ENCODE measurements at regions not wholly inside any gene's neighbourhood (a gene's known extent, or its start where the extent isn't known, plus 50 kb on each side); places are given as distances from the start of the nearest gene placed in this dataset.

- Mint-ChIP-seq H3K4me1 (no peaks in the 10 kb centered on the region), H3K27ac (no peak overlapping the region), H3K27me3 (no peaks in the 10 kb centered on the region), H3K4me3 (no peak overlapping the region), H3K9me3 (peaks cover 0 to 17% (median 5%) of the 10 kb centered on the region in 7 donors), H3K36me3 (no peaks in the 10 kb centered on the region)
- Histone ChIP-seq H3K27me3 (ENCODE audit: control insufficient read depth, insufficient read depth, low read length) (no peaks in the 10 kb centered on the region), H3K4me1 (ENCODE audit: control insufficient read depth, insufficient read depth, low read length, poor library complexity, severe bottlenecking) (no peaks in the 10 kb centered on the region), H3K36me3 (ENCODE audit: control insufficient read depth, insufficient read depth, low read length) (no peaks in the 10 kb centered on the region), H3K27ac (ENCODE audit: insufficient read depth, low read length, poor library complexity, severe bottlenecking) (no peak overlapping the region), H3K9me3 (ENCODE audit: control insufficient read depth in 2 of 2, low read length in 2 of 2) (peaks cover 0 to 4% of the 10 kb centered on the region in 2 experiments), H3K4me3 (ENCODE audit: low read depth, low read length) (no peak overlapping the region)
- no peak for ATAC-seq (ENCODE audit: low read depth in 2 of 2)
- DNase-seq, result no peak
These were observed 2296.6 kb upstream of the AGA start for GRCh38 chr4:179738822-179739221.

- no peak for ATAC-seq (ENCODE audit: low read depth in 2 of 2)
- no peak for DNase-seq
- Histone ChIP-seq H3K27ac (ENCODE audit: insufficient read depth, low read length, poor library complexity, severe bottlenecking) (no peak overlapping the region), H3K9me3 (ENCODE audit: control insufficient read depth in 2 of 2, low read length in 2 of 2) (peaks cover 4% of the 10 kb centered on the region in 2 experiments), H3K4me3 (ENCODE audit: low read depth, low read length) (no peak overlapping the region), H3K4me1 (ENCODE audit: control insufficient read depth, insufficient read depth, low read length, poor library complexity, severe bottlenecking) (no peaks in the 10 kb centered on the region), H3K36me3 (ENCODE audit: control insufficient read depth, insufficient read depth, low read length) (no peaks in the 10 kb centered on the region), H3K27me3 (ENCODE audit: control insufficient read depth, insufficient read depth, low read length) (no peaks in the 10 kb centered on the region)
- Mint-ChIP-seq H3K27ac (no peak overlapping the region), H3K4me3 (no peak overlapping the region), H3K9me3 (peaks cover 5 to 18% (median 5%) of the 10 kb centered on the region in 7 donors), H3K27me3 (no peaks in the 10 kb centered on the region), H3K36me3 (no peaks in the 10 kb centered on the region), H3K4me1 (no peaks in the 10 kb centered on the region)
These were observed 2305.1 kb upstream of the AGA start for GRCh38 chr4:179747218-179747910.

GRCh38 chr4:179748837-179749236 is 2306.6 kb upstream of the AGA start:
- H3K9me3 ChIP-seq (ENCODE audit: control insufficient read depth in 2 of 2, low read length in 2 of 2), result peaks cover 4% of the 10 kb centered on the region in 2 experiments
- H3K27me3 Mint-ChIP-seq, result no peaks in the 10 kb centered on the region

GRCh38 chr4:179750374-179750773 is 2308.1 kb upstream of the AGA start:
- no peak overlapping the region for H3K4me3 Mint-ChIP-seq
- H3K36me3 Mint-ChIP-seq, result no peaks in the 10 kb centered on the region
- no peak overlapping the region for H3K27ac Mint-ChIP-seq
- no peak for DNase-seq
- no peak overlapping the region for H3K4me3 ChIP-seq (ENCODE audit: low read depth, low read length)
- no peak overlapping the region for H3K27ac ChIP-seq (ENCODE audit: insufficient read depth, low read length, poor library complexity, severe bottlenecking)
- H3K27me3 Mint-ChIP-seq, result no peaks in the 10 kb centered on the region
- H3K4me1 Mint-ChIP-seq, result no peaks in the 10 kb centered on the region
- H3K9me3 Mint-ChIP-seq, result peaks cover 2 to 18% (median 7%) of the 10 kb centered on the region in 7 donors
- H3K36me3 ChIP-seq (ENCODE audit: control insufficient read depth, insufficient read depth, low read length), result no peaks in the 10 kb centered on the region
- peaks cover 4% of the 10 kb centered on the region in 2 experiments for H3K9me3 ChIP-seq (ENCODE audit: control insufficient read depth in 2 of 2, low read length in 2 of 2)
- H3K4me1 ChIP-seq (ENCODE audit: control insufficient read depth, insufficient read depth, low read length, poor library complexity, severe bottlenecking), result no peaks in the 10 kb centered on the region
- ATAC-seq (ENCODE audit: low read depth in 2 of 2), result no peak
- no peaks in the 10 kb centered on the region for H3K27me3 ChIP-seq (ENCODE audit: control insufficient read depth, insufficient read depth, low read length)

More at GRCh38 chr4:179748837-179749236, 2306.6 kb upstream of the AGA start:
- Mint-ChIP-seq H3K36me3 (no peaks in the 10 kb centered on the region), H3K27ac (no peak overlapping the region), H3K9me3 (peaks cover 5 to 18% (median 7%) of the 10 kb centered on the region in 7 donors), H3K4me1 (no peaks in the 10 kb centered on the region), H3K4me3 (no peak overlapping the region)
- no peaks in the 10 kb centered on the region for H3K36me3 ChIP-seq (ENCODE audit: control insufficient read depth, insufficient read depth, low read length)
- no peaks in the 10 kb centered on the region for H3K4me1 ChIP-seq (ENCODE audit: control insufficient read depth, insufficient read depth, low read length, poor library complexity, severe bottlenecking)
- no peak overlapping the region for H3K4me3 ChIP-seq (ENCODE audit: low read depth, low read length)
- ATAC-seq (ENCODE audit: low read depth in 2 of 2) (no peak), DNase-seq (no peak)
- no peaks in the 10 kb centered on the region for H3K27me3 ChIP-seq (ENCODE audit: control insufficient read depth, insufficient read depth, low read length)
- no peak overlapping the region for H3K27ac ChIP-seq (ENCODE audit: insufficient read depth, low read length, poor library complexity, severe bottlenecking)

- Mint-ChIP-seq H3K9me3 (peaks cover 0 to 14% (median 5%) of the 10 kb centered on the region in 7 donors), H3K27ac (no peak overlapping the region), H3K27me3 (no peaks in the 10 kb centered on the region), H3K4me3 (no peak overlapping the region), H3K36me3 (no peaks in the 10 kb centered on the region), H3K4me1 (no peaks in the 10 kb centered on the region)
- Histone ChIP-seq H3K27me3 (ENCODE audit: control insufficient read depth, insufficient read depth, low read length) (no peaks in the 10 kb centered on the region), H3K36me3 (ENCODE audit: control insufficient read depth, insufficient read depth, low read length) (no peaks in the 10 kb centered on the region), H3K4me3 (ENCODE audit: low read depth, low read length) (no peak overlapping the region), H3K9me3 (ENCODE audit: control insufficient read depth in 2 of 2, low read length in 2 of 2) (peaks cover 4% of the 10 kb centered on the region in 2 experiments), H3K4me1 (ENCODE audit: control insufficient read depth, insufficient read depth, low read length, poor library complexity, severe bottlenecking) (no peaks in the 10 kb centered on the region), H3K27ac (ENCODE audit: insufficient read depth, low read length, poor library complexity, severe bottlenecking) (no peak overlapping the region)
- ATAC-seq (ENCODE audit: low read depth in 2 of 2) (no peak), DNase-seq (no peak)
These were observed 2309.4 kb upstream of the AGA start for GRCh38 chr4:179751669-179752068.

GRCh38 chr4:179755322-179755721 is 2313.1 kb upstream of the AGA start:
- peaks cover 0 to 3% of the 10 kb centered on the region in 2 experiments for H3K9me3 ChIP-seq (ENCODE audit: control insufficient read depth in 2 of 2, low read length in 2 of 2)
- Mint-ChIP-seq H3K4me3 (no peak overlapping the region), H3K27me3 (no peaks in the 10 kb centered on the region), H3K4me1 (no peaks in the 10 kb centered on the region), H3K9me3 (peaks cover 0 to 5% (median 0%) of the 10 kb centered on the region in 7 donors), H3K36me3 (no peaks in the 10 kb centered on the region), H3K27ac (no peak overlapping the region)
- H3K36me3 ChIP-seq (ENCODE audit: control insufficient read depth, insufficient read depth, low read length), result no peaks in the 10 kb centered on the region
- H3K27me3 ChIP-seq (ENCODE audit: control insufficient read depth, insufficient read depth, low read length), result no peaks in the 10 kb centered on the region
- H3K4me3 ChIP-seq (ENCODE audit: low read depth, low read length), result no peak overlapping the region
- DNase-seq (no peak), ATAC-seq (ENCODE audit: low read depth in 2 of 2) (no peak)
- no peak overlapping the region for H3K27ac ChIP-seq (ENCODE audit: insufficient read depth, low read length, poor library complexity, severe bottlenecking)
- no peaks in the 10 kb centered on the region for H3K4me1 ChIP-seq (ENCODE audit: control insufficient read depth, insufficient read depth, low read length, poor library complexity, severe bottlenecking)

- no peaks in the 10 kb centered on the region for H3K27me3 Mint-ChIP-seq
- no peak overlapping the region for H3K4me3 Mint-ChIP-seq
- Histone ChIP-seq H3K4me1 (ENCODE audit: control insufficient read depth, insufficient read depth, low read length, poor library complexity, severe bottlenecking) (no peaks in the 10 kb centered on the region), H3K9me3 (ENCODE audit: control insufficient read depth in 2 of 2, low read length in 2 of 2) (no peaks in the 10 kb centered on the region), H3K36me3 (ENCODE audit: control insufficient read depth, insufficient read depth, low read length) (no peaks in the 10 kb centered on the region), H3K4me3 (ENCODE audit: low read depth, low read length) (no peak overlapping the region), H3K27ac (ENCODE audit: insufficient read depth, low read length, poor library complexity, severe bottlenecking) (no peak overlapping the region), H3K27me3 (ENCODE audit: control insufficient read depth, insufficient read depth, low read length) (no peaks in the 10 kb centered on the region)
- peaks cover 0 to 7% (median 1%) of the 10 kb centered on the region in 7 donors for H3K9me3 Mint-ChIP-seq
- no peaks in the 10 kb centered on the region for H3K4me1 Mint-ChIP-seq
- no peak overlapping the region for H3K27ac Mint-ChIP-seq
- no peak for DNase-seq
- no peak for ATAC-seq (ENCODE audit: low read depth in 2 of 2)
- no peaks in the 10 kb centered on the region for H3K36me3 Mint-ChIP-seq
These were observed 2315.4 kb upstream of the AGA start for GRCh38 chr4:179757641-179758040.

GRCh38 chr4:179762840-179763239 is 2320.6 kb upstream of the AGA start:
- H3K4me1 ChIP-seq (ENCODE audit: control insufficient read depth, insufficient read depth, low read length, poor library complexity, severe bottlenecking), result no peaks in the 10 kb centered on the region
- H3K36me3 ChIP-seq (ENCODE audit: control insufficient read depth, insufficient read depth, low read length), result no peaks in the 10 kb centered on the region
- peaks cover 2 to 5% of the 10 kb centered on the region in 2 experiments for H3K9me3 ChIP-seq (ENCODE audit: control insufficient read depth in 2 of 2, low read length in 2 of 2)
- Mint-ChIP-seq H3K27me3 (no peaks in the 10 kb centered on the region), H3K9me3 (peaks cover 1 to 25% (median 10%) of the 10 kb centered on the region in 7 donors), H3K4me1 (no peaks in the 10 kb centered on the region), H3K4me3 (no peak overlapping the region), H3K36me3 (no peaks in the 10 kb centered on the region), H3K27ac (no peak overlapping the region)
- no peaks in the 10 kb centered on the region for H3K27me3 ChIP-seq (ENCODE audit: control insufficient read depth, insufficient read depth, low read length)
- DNase-seq (no peak), ATAC-seq (ENCODE audit: low read depth in 2 of 2) (no peak)
- no peak overlapping the region for H3K4me3 ChIP-seq (ENCODE audit: low read depth, low read length)
- no peak overlapping the region for H3K27ac ChIP-seq (ENCODE audit: insufficient read depth, low read length, poor library complexity, severe bottlenecking)
